Transverse colon (tissue), 4 donors: ENCODE measurements at regions not wholly inside any gene's neighbourhood (a gene's known extent, or its start where the extent isn't known, plus 50 kb on each side); places are given as distances from the start of the nearest gene placed in this dataset.

Experiments used
- DNase-seq: peaks from one replicate; pipeline ENCODE4 v3.0.0-alpha.2; 2019
- H3K27ac ChIP-seq, 4 donors: fragments of 200-600 bp; sonication (generic); 2 replicates each; pipeline ENCODE4 v1.5.1; 2016 to 2018; ENCODE audit warnings: inconsistent platforms in 4 of 4
- H3K27me3 ChIP-seq: fragments of 200-600 bp; sonication (generic); 2 replicates; pipeline ENCODE4 v1.5.1; 2017; ENCODE audit warnings: inconsistent platforms
- H3K36me3 ChIP-seq, 4 donors: fragments of 200-600 bp; sonication (generic); 2 replicates each; pipeline ENCODE4 v1.5.1; 2017 to 2019; ENCODE audit warnings: inconsistent platforms in 4 of 4
- H3K4me1 ChIP-seq, 4 donors: fragments of 200-600 bp; sonication (generic); 2 replicates each; pipeline ENCODE4 v1.5.1; 2017 to 2020; ENCODE audit warnings: inconsistent platforms in 4 of 4
- H3K4me3 ChIP-seq, 4 donors: fragments of 200-600 bp; sonication (generic); 1 replicate in 1 of 4; 2 replicates in 3 of 4; pipeline versions ENCODE4 v1.5.1 to v1.6.1; 2017 to 2019; ENCODE audit warnings: inconsistent platforms in 4 of 4
- H3K9me3 ChIP-seq, 2 donors: fragments of 200-600 bp; sonication (generic); 2 replicates each; pipeline ENCODE4 v1.5.1; 2017 to 2019; ENCODE audit warnings: inconsistent platforms in 2 of 2
- CTCF ChIP-seq, 5 experiments: fragments of 200-600 bp in 3 of 5; fragments of 450-650 bp in 2 of 5; sonication (generic) in 3 of 5; IDR thresholded peaks; 1 replicate in 2 of 5; 2 replicates in 3 of 5; pipeline ENCODE4 v1.5.1; 2016 to 2017; ENCODE audit warnings: antibody characterized with exemption in 5 of 5, inconsistent platforms in 3 of 5, mild to moderate bottlenecking in 2 of 5, moderate library complexity in 1 of 5
- EP300 ChIP-seq: sonication (generic); formaldehyde crosslinking; IDR thresholded peaks from one replicate; pipeline ENCODE4 v1.6.1; 2017; ENCODE audit warnings: antibody characterized with exemption, low read depth
- POLR2A ChIP-seq: fragments of 450-650 bp; IDR thresholded peaks from one replicate; pipeline ENCODE4 v1.6.1; 2016; ENCODE audit warnings: antibody characterized with exemption, mild to moderate bottlenecking, moderate library complexity
- POLR2AphosphoS5 ChIP-seq, 3 donors: sonication (generic); formaldehyde crosslinking; IDR thresholded peaks; one replicate each; pipeline ENCODE4 v1.6.1; 2016; ENCODE audit warnings: antibody characterized with exemption in 3 of 3
- WGBS, 2 donors: methylation state at CpG; one replicate each; pipeline ENCODE4 v1.1.5; 2018; ENCODE audit warnings: low coverage in 1 of 2; 5-methylcytosine and 5-hydroxymethylcytosine counted together
- in situ Hi-C, 4 donors: fragments of 200-750 bp; cut with MboI; loops; one replicate each; pipeline versions ENCODE4 v1.15.0 to v1.15.1; 2017; ENCODE audit warnings: low sequenced_read_pairs in 3 of 4, low pct_ligation_motif_present in 1 of 4, low pct_unique_long_range_greater_than_20kb in 1 of 4
- intact Hi-C: fragments of 100-400 bp; cut with DNase I; formaldehyde crosslinking; loops from one replicate; pipeline ENCODE4 v1.15.1; 2023; ENCODE audit warnings: low total_unique reads

GRCh38 chr4:148514041-148514440 is 71.8 kb upstream of the NR3C2 start:
- Histone ChIP-seq H3K27ac (no peak overlapping the region), H3K27me3 (no peaks in the 10 kb centered on the region), H3K9me3 (no peaks in the 10 kb centered on the region), H3K4me3 (no peak overlapping the region), H3K36me3 (no peaks in the 10 kb centered on the region), H3K4me1 (no peaks in the 10 kb centered on the region)
- WGBS, 2 donors: 33 to 64% methylated on average over 1 of the region's 1 CpG
- in situ Hi-C loops (no loop called here), intact Hi-C loops (no loop called here)
- DNase-seq: no peak
- TF ChIP-seq POLR2AphosphoS5 (IDR thresholded peaks at IDR 0.05): no peak
- no peak for TF ChIP-seq POLR2A
- TF ChIP-seq EP300: no peak
- TF ChIP-seq CTCF (IDR thresholded peaks at IDR 0.05): no peak

GRCh38 chr4:148510211-148510610 is 68.0 kb upstream of the NR3C2 start:
- Histone ChIP-seq H3K4me1 (no peaks in the 10 kb centered on the region), H3K36me3 (no peaks in the 10 kb centered on the region), H3K27ac (no peak overlapping the region), H3K27me3 (no peaks in the 10 kb centered on the region), H3K9me3 (no peaks in the 10 kb centered on the region), H3K4me3 (no peak overlapping the region)
- no peak for TF ChIP-seq EP300
- no peak for TF ChIP-seq POLR2A
- TF ChIP-seq POLR2AphosphoS5 (IDR thresholded peaks at IDR 0.05): no peak
- no peak for TF ChIP-seq CTCF (IDR thresholded peaks at IDR 0.05)
- intact Hi-C loops: no loop called here
- in situ Hi-C loops: no loop called here
- 79 to 90% methylated on average over 2 of the region's 2 CpGs for WGBS, 2 donors
- DNase-seq: no peak

- 50 to 80% methylated on average over 1 of the region's 1 CpG for WGBS, 2 donors
- H3K27ac ChIP-seq: no peak overlapping the region
Observed at GRCh38 chr4:148503681-148504080, 61.5 kb upstream of the NR3C2 start.

GRCh38 chr4:148497258-148497657 is 55.0 kb upstream of the NR3C2 start:
- H3K4me1 ChIP-seq: no peaks in the 10 kb centered on the region
- no peaks in the 10 kb centered on the region for H3K36me3 ChIP-seq
- in situ Hi-C loops (no loop called here), intact Hi-C loops (no loop called here)
- no peak for DNase-seq
- WGBS, 2 donors: 82 to 87% methylated on average over 2 of the region's 2 CpGs
- H3K9me3 ChIP-seq: no peaks in the 10 kb centered on the region
- H3K4me3 ChIP-seq: no peak overlapping the region
- TF ChIP-seq CTCF (IDR thresholded peaks at IDR 0.05) (no peak), POLR2AphosphoS5 (IDR thresholded peaks at IDR 0.05) (no peak), POLR2A (no peak), EP300 (no peak)
- H3K27me3 ChIP-seq: no peaks in the 10 kb centered on the region
- no peak overlapping the region for H3K27ac ChIP-seq

More at GRCh38 chr4:148503681-148504080, 61.5 kb upstream of the NR3C2 start:
- Histone ChIP-seq H3K36me3 (no peaks in the 10 kb centered on the region), H3K27me3 (no peaks in the 10 kb centered on the region), H3K4me1 (no peaks in the 10 kb centered on the region), H3K9me3 (no peaks in the 10 kb centered on the region), H3K4me3 (no peak overlapping the region)
- no peak for DNase-seq
- TF ChIP-seq POLR2A: no peak
- TF ChIP-seq CTCF (IDR thresholded peaks at IDR 0.05): no peak
- no peak for TF ChIP-seq POLR2AphosphoS5 (IDR thresholded peaks at IDR 0.05)
- TF ChIP-seq EP300: no peak
- intact Hi-C loops (no loop called here), in situ Hi-C loops (no loop called here)
